ENCODE measurements at regions not wholly inside any gene's neighbourhood (a gene's known extent, or its start where the extent isn't known, plus 50 kb on each side); places are given as distances from the start of the nearest gene placed in this dataset.

DNA sequence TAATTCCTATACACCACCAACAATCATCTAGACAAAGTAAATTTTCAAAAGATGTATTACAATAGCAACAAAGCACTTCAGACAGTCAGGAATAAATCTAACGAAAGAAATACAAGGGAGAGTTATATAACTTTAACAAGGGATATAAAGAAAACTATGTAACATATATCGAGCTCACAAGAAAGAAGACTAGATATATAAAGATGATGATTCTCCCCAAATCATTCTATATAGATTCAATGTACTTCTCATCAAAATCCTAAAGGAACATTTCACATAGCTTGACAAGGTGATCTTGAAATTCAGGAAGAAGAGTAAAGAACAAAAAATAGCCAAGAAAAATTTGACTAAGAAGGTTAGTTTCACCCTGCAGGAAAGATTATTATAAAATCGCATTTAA lies 179.4 kb downstream of the SP3 start:
- DNase-seq: no peak

- no peak for DNase-seq
These were observed 173.7 kb downstream of the SP3 start for GRCh38 chr2:173791502-173791901.

DNA sequence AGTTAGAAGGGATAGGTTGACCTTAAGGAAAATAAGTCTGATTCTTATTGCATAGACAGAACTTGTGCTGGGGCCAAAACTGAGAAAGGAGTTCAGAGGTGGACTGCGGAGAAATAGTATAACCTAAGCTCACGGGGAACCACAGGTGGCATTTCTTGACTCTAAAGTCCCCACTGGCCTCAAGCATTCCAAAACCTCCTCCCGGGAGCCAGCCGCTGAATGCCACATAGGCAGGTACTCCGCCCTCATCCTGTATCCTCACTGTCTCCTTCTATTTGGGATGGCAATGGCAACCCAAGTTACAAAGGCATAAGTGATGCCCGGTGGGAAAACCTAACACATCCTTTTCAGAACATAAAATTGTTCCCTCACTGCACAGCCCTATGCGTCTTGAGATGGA lies 173.0 kb downstream of the SP3 start:
- DNase-seq: no peak

DNA sequence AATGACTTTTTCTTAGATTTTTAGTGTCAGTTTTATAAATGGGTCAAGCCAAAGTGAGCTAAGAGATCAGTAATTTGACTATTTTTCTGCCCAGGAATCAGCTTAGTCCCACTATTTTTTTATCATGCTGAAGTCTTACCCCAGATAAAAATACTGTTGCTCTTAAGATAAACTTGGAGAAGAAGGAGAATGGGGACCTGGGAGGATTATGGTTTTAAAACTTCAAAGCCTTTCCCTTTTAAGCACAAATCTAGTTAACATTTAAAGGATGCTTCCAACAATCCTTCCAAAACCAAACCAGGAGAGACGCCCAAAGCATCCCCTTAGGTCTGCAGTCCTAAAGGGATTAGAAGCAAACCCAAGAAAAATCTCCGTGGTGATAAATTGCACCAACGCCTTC lies 172.4 kb downstream of the SP3 start:
- no peak for DNase-seq

DNA sequence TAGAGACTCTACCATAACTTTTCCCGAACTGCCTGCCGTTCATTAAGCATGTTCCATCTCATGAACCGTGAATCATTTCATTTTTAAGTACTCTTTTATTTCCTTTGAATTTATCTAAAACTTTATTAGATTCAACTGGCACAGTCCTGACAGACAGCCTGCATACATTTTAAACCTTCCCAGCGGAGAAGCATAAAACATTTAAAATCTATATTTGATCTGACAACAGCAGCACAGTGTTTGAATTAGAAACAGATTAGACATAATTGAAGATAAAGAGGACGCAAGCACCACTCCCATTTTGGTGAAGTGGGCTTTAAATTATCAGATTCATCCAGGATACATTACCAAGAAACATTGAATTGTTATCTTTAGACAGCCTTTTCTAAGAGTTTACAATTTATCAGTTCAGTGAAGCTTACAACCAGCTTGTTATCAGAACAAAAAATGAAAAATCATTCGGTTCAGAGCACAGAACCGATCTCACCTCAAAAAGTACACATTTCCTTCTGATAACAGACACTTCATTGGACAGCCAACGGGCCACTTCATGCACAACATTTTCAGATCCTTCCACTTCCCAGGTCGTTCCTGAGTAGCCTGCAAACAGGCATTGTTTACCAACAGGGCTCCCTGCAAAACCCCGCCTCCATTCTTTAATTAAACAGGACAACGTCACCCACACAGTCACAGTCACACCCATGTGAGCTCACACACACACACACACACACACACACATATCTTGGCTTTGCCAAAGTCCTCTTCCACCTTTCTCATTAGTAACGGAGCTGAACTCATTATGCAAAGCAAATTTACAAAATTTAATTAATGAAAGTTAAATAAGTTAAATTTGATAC lies 171.2 kb downstream of the SP3 start:
- peak; percentile 41 for DNase-seq

DNA sequence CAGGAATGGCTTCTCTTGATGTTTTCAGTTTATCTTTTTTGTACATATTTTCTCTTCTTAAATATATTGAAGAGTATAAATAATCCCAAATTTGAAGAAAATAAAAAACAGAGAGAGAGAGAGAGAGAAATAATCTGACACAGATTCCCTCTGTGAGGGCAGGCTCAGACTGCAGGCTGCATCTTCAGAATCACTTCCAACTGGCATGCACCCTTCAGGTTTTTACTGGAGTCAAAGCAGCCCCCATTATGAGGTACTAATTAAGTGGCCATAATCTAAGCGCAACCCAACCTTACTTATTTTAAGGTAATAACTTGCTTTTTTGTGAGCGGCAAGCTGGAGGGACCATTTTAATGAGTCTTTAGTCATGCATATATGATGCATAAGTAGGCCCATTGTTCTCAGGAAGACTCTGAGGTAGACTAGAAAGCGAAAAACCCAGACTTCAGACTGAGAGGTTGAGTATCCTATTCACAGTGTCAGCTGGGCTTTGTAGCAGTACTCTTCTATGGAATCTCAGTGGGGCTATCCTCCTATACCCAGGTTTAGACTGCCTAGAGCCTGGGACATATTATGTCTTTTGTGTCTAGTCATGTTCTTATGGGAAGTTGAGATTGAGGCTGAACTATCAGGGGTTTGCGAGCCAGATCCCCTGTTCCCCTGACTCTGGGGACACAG lies 167.4 kb downstream of the SP3 start:
- no peak for DNase-seq

GRCh38 chr2:173802518-173802917 lies 162.7 kb downstream of the SP3 start:
- no peak for DNase-seq

DNA sequence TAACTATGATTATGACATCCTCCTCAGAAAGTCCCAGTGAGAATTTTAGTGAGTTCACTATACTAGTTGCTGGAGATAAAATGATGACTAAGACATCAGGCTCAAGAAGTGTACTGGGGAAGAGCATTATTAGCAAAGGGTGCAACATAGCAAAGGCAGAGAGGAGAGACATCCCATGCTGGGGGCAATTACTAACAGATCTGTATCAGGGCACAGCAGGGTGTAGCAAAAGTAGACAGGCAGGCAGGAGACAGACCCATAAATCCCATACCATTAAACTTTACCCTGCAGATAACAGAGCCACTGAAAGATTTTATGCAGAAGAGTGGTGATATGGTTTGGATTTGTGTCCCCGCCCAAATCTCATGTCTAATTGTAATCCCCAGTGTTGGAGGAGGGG lies 161.7 kb downstream of the SP3 start:
- DNase-seq: no peak

GRCh38 chr2:173806761-173807160 lies 158.4 kb downstream of the SP3 start:
- no peak for DNase-seq

DNA sequence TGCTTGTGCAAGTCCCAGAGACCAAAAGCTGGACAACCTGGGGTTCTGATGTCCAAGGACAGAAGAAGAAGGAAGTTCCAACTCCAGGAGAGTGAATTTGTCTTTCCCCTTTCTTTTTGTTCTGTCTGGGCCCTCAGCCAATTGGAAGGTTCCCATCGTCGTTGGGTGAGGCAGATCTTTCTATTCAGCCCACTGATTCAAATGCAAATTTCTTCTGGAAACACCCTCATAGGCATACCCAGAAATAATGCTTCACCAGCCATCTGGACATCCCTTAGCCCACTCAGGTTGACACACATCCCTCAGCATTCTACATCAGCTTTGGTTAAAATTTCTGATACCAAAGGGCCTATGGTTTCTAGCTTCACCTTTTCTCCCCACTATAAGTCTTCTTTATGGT lies 156.5 kb downstream of the SP3 start:
- no peak for DNase-seq

- DNase-seq: no peak
These were observed 152.9 kb downstream of the SP3 start for GRCh38 chr2:173812321-173812720.

- DNase-seq: no peak
These were observed 150.9 kb downstream of the SP3 start for GRCh38 chr2:173814306-173814705.

DNA sequence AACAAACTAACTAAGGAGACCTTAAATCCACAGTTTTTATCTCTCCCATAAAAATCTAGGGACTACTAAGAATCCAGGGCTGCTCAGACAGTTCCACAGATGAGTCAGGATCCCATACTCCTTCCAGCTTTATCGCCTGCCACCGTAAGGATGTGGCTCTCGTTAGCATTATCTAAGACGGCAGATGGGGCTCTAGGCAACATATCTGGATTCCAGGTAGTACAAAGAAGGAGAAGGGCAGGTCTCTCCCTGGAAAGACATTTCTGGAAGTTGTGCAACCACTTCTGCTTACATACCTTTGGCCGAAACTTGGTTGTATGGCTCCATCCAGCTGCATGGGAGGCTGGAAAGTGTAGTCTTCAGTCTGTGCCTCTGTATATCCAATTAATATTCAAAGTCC lies 149.4 kb downstream of the SP3 start:
- DNase-seq: no peak

DNA sequence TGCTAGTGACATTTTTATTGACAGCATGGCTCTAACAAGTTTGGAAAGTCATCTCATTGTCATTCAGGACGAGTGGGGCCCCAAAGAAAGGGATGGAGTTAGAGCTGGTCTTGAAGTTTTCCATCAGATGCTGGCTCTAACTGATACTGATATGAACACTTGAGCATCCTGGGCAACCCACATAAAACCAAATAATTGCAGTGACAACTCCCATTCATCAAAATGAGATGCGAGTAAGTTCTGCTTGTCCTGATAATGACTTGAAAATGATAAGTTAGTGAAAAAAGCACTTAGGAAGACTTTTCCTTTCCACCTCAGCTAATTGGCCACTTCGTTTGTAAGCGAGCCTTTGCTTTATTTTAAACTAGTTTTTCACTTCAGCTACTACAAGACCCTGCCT lies 147.6 kb downstream of the SP3 start:
- DNase-seq: peak; percentile 10

- no peak for DNase-seq
These were observed 146.9 kb downstream of the SP3 start for GRCh38 chr2:173818285-173818684.

DNA sequence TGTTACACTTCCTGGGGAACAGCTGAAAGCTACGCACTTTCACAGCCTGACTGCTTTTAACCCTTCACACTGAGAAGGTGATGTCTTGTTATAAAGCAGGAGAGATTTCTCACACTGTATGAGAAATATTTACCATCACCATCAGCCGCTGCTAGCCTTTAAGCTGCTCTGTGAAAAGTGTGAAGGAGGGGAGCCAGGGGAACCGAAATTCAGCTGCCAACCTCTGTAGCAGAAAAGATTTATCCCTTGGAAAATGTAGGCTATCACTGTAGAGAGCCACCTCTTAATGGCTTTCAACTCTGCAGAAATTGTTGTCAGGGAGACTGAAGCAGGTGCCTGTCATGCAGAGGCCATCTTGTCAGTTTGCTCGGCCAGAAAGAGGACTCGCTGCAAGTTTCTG lies 145.3 kb downstream of the SP3 start:
- peak; percentile 87 for DNase-seq

DNA sequence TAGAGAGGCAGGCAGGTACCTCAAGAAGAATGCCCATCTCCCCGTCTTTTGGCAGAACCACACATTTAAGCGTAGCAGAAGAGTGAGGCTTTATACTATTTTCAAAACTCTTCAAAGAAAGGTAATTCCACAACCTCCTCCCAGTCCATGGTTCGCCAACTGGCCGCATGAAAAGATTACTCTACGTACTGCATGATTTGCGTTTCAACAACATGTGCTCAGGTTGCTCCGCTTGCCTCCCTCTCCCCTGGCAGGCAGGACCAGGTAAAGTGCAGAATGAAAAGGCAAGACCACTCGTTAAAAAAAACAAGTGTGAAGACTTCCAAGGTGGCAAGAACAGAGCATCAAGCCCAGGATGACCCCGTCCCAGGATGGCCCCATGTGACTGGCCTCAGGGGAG lies 143.7 kb downstream of the SP3 start:
- no peak for DNase-seq

DNA sequence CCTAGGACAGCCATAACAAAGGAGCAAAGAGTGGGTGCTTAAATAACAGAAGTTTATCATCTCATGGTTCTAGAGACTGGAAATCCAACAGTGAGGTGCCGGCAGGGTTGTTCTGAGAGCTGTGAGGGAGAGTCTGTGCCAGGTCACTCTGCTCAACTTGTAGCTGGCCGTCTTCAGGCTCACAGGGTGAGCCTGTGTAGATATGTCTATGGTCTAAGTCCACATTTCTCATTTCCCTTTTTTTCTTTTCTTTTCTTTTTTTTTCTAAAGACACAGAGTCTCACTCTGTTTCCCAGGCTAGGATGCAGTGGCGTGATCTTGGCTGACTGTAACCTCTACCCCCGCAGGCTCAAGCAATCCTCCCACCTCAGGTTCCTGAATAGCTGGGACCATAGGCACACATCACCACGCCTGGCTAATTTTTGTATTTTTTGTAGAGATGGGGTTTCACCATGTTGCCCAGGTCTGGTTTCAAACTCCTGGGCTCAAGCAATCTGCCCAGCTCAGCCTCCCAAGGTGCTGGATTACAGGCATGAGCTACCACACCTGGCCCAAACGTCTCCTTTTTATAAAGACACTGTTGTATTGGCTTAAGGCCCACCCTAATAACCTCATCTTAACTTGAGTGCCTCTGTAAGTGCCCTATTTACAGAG lies 142.2 kb downstream of the SP3 start:
- no peak for DNase-seq

- DNase-seq: no peak
These were observed 141.6 kb downstream of the SP3 start for GRCh38 chr2:173823543-173823939.

GRCh38 chr2:173828189-173829142 lies 136.7 kb downstream of the SP3 start:
- DNase-seq: no peak

DNA sequence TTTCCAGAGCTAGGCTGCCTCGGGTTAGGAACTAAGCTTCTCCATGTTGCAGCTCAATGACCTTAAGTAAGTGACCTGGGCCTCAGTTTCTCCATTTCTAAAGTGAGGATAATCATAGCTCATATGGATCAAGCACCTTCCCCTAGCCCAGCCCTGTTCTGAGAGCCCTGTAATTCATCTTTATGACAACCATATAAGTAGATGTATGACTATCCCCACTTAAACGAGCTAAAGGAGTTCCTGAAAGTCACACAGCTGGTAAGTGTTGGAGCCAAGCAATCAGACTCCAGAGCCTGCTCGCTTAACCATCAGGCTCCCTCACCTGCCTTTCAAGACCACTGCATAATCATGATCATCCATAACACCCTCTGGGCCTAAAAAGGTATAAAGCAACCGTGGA lies 135.4 kb downstream of the SP3 start:
- DNase-seq: no peak

DNA sequence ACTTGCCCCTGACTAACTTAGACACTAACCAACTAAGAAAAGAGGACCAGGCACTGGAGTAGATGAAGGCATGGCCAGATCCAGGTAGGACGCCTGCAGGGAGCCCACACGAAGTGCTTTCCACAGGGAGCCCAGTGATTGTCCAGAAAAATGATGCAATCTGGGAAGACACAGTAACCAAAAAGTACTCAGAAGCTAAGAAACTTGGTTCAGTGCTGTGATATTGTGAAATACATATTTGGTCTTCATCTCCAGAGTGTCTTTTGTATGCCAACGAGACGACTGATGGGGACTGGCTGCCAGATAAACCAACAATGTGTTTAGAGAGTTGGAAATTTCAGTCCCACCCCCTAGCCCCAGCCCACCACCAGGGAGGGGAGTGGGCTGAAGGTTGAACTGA lies 135.0 kb downstream of the SP3 start:
- no peak for DNase-seq

Data from NCI-H2227 treated with DMSO at 0.1 percent for 48 hours (cell line).